ENCODE measurements at regions not wholly inside any gene's neighbourhood (a gene's known extent, or its start where the extent isn't known, plus 50 kb on each side); places are given as distances from the start of the nearest gene placed in this dataset.

- TF ChIP-seq, protein P1, sequence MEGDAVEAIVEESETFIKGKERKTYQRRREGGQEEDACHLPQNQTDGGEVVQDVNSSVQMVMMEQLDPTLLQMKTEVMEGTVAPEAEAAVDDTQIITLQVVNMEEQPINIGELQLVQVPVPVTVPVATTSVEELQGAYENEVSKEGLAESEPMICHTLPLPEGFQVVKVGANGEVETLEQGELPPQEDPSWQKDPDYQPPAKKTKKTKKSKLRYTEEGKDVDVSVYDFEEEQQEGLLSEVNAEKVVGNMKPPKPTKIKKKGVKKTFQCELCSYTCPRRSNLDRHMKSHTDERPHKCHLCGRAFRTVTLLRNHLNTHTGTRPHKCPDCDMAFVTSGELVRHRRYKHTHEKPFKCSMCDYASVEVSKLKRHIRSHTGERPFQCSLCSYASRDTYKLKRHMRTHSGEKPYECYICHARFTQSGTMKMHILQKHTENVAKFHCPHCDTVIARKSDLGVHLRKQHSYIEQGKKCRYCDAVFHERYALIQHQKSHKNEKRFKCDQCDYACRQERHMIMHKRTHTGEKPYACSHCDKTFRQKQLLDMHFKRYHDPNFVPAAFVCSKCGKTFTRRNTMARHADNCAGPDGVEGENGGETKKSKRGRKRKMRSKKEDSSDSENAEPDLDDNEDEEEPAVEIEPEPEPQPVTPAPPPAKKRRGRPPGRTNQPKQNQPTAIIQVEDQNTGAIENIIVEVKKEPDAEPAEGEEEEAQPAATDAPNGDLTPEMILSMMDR (conservative IDR thresholded peaks at IDR 0.05; ENCODE audit: low read length), result no peak
- no peak for TF ChIP-seq EZH2phosphoT487 (IDR thresholded peaks at IDR 0.05; ENCODE audit: borderline replicate concordance)
Measured at GRCh38 chr11:105211806-105212554, 72.4 kb upstream of the CARD18 start.
